Parathyroid adenoma (tissue), 2 donors: ENCODE measurements at regions not wholly inside any gene's neighbourhood (a gene's known extent, or its start where the extent isn't known, plus 50 kb on each side); places are given as distances from the start of the nearest gene placed in this dataset.

ENCODE experiments used
- H2AFZ ChIP-seq: fragments of 300-600 bp; sonication (generic); one replicate; pipeline ENCODE4 v1.7.0; 2017; ENCODE audit warnings: antibody characterized with exemption, mild to moderate bottlenecking
- H3K27ac ChIP-seq: fragments of 300-600 bp; sonication (generic); one replicate; pipeline ENCODE4 v1.7.0; 2017
- H3K27me3 ChIP-seq: fragments of 300-600 bp; sonication (generic); one replicate; pipeline ENCODE4 v1.7.0; 2017; ENCODE audit warnings: low read length; ENCODE audit not compliant: control insufficient read depth, insufficient read depth
- H3K36me3 ChIP-seq: fragments of 300-600 bp; sonication (generic); one replicate; pipeline ENCODE4 v1.7.0; 2017; ENCODE audit warnings: low read length; ENCODE audit not compliant: control insufficient read depth, insufficient read depth
- H3K4me1 ChIP-seq: fragments of 300-600 bp; sonication (generic); one replicate; pipeline ENCODE4 v1.7.0; 2017; ENCODE audit warnings: control low read depth
- H3K4me2 ChIP-seq: fragments of 300-600 bp; sonication (generic); one replicate; pipeline ENCODE4 v1.7.0; 2017; ENCODE audit warnings: low read length
- H3K4me3 ChIP-seq: fragments of 300-600 bp; sonication (generic); one replicate; pipeline ENCODE4 v1.7.0; 2017; ENCODE audit warnings: low read depth, low read length
- H3K79me2 ChIP-seq: fragments of 300-600 bp; sonication (generic); one replicate; pipeline ENCODE4 v1.7.0; 2017; ENCODE audit warnings: control low read depth
- H3K9ac ChIP-seq: fragments of 300-600 bp; sonication (generic); one replicate; pipeline ENCODE4 v1.7.0; 2017; ENCODE audit warnings: mild to moderate bottlenecking
- H3K9me3 ChIP-seq: fragments of 300-600 bp; sonication (generic); one replicate; pipeline ENCODE4 v1.7.0; 2017; ENCODE audit warnings: low read length; ENCODE audit not compliant: control insufficient read depth
- CTCF ChIP-seq: fragments of 300-600 bp; sonication (generic); IDR thresholded peaks from one replicate; pipeline ENCODE4 v1.7.0; 2017; ENCODE audit warnings: antibody characterized with exemption, mild to moderate bottlenecking
- donor health status: primary hyperparathyroidism.

- Histone ChIP-seq H3K27me3 (no peaks in the 10 kb centered on the region), H3K4me3 (no peak overlapping the region), H3K4me1 (no peaks in the 10 kb centered on the region), H2AFZ (no peak overlapping the region), H3K9me3 (no peaks in the 10 kb centered on the region), H3K79me2 (no peaks in the 10 kb centered on the region), H3K9ac (no peak overlapping the region), H3K4me2 (no peak overlapping the region), H3K27ac (no peak overlapping the region), H3K36me3 (no peaks in the 10 kb centered on the region)
- TF ChIP-seq CTCF = no peak
Observed at GRCh38 chr4:81790477-81790876, 318.8 kb upstream of the RASGEF1B start.

- no peak for TF ChIP-seq CTCF
- Histone ChIP-seq H3K27me3 (no peaks in the 10 kb centered on the region), H3K4me1 (no peaks in the 10 kb centered on the region), H3K27ac (no peak overlapping the region), H3K4me3 (no peak overlapping the region), H3K9ac (no peak overlapping the region), H3K36me3 (no peaks in the 10 kb centered on the region), H3K4me2 (no peak overlapping the region), H3K79me2 (no peaks in the 10 kb centered on the region), H3K9me3 (no peaks in the 10 kb centered on the region), H2AFZ (no peak overlapping the region)
Observed at GRCh38 chr4:81789741-81790399, 318.2 kb upstream of the RASGEF1B start.

GRCh38 chr4:81789158-81789557 is 317.5 kb upstream of the RASGEF1B start:
- TF ChIP-seq CTCF = no peak
- Histone ChIP-seq H3K79me2 (no peaks in the 10 kb centered on the region), H2AFZ (no peak overlapping the region), H3K27me3 (no peaks in the 10 kb centered on the region), H3K4me1 (no peaks in the 10 kb centered on the region), H3K9ac (no peak overlapping the region), H3K4me2 (no peak overlapping the region), H3K27ac (no peak overlapping the region), H3K9me3 (no peaks in the 10 kb centered on the region), H3K36me3 (no peaks in the 10 kb centered on the region), H3K4me3 (no peak overlapping the region)

GRCh38 chr4:81786766-81787165 is 315.1 kb upstream of the RASGEF1B start:
- Histone ChIP-seq H3K4me1 (no peaks in the 10 kb centered on the region), H2AFZ (no peak overlapping the region), H3K4me3 (no peak overlapping the region), H3K27ac (no peak overlapping the region), H3K9ac (no peak overlapping the region), H3K27me3 (no peaks in the 10 kb centered on the region), H3K9me3 (no peaks in the 10 kb centered on the region), H3K4me2 (no peak overlapping the region), H3K36me3 (no peaks in the 10 kb centered on the region), H3K79me2 (no peaks in the 10 kb centered on the region)
- TF ChIP-seq CTCF = no peak

- no peak overlapping the region for H3K27ac ChIP-seq
Observed at GRCh38 chr4:81786063-81786763, 314.5 kb upstream of the RASGEF1B start.

More at GRCh38 chr4:81786063-81786763, 314.5 kb upstream of the RASGEF1B start:
- Histone ChIP-seq H2AFZ (no peak overlapping the region), H3K9ac (no peak overlapping the region), H3K4me2 (no peak overlapping the region), H3K27me3 (no peaks in the 10 kb centered on the region), H3K4me3 (no peak overlapping the region), H3K4me1 (no peaks in the 10 kb centered on the region), H3K9me3 (no peaks in the 10 kb centered on the region), H3K36me3 (no peaks in the 10 kb centered on the region), H3K79me2 (no peaks in the 10 kb centered on the region)
- no peak for TF ChIP-seq CTCF
